ENCODE measurements at regions not wholly inside any gene's neighbourhood (a gene's known extent, or its start where the extent isn't known, plus 50 kb on each side); places are given as distances from the start of the nearest gene placed in this dataset.

GRCh38 chr5:164824671-164825070, 1319.3 kb downstream of the MAT2B start:
- TF ChIP-seq, protein P1, sequence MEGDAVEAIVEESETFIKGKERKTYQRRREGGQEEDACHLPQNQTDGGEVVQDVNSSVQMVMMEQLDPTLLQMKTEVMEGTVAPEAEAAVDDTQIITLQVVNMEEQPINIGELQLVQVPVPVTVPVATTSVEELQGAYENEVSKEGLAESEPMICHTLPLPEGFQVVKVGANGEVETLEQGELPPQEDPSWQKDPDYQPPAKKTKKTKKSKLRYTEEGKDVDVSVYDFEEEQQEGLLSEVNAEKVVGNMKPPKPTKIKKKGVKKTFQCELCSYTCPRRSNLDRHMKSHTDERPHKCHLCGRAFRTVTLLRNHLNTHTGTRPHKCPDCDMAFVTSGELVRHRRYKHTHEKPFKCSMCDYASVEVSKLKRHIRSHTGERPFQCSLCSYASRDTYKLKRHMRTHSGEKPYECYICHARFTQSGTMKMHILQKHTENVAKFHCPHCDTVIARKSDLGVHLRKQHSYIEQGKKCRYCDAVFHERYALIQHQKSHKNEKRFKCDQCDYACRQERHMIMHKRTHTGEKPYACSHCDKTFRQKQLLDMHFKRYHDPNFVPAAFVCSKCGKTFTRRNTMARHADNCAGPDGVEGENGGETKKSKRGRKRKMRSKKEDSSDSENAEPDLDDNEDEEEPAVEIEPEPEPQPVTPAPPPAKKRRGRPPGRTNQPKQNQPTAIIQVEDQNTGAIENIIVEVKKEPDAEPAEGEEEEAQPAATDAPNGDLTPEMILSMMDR (IDR thresholded peaks at IDR 0.05; ENCODE audit: low read length) = no peak
- TF ChIP-seq EZH2 (IDR thresholded peaks at IDR 0.05; ENCODE audit: borderline replicate concordance, low read length) = no peak
